ELF-1 (cell line): ENCODE measurements at regions not wholly inside any gene's neighbourhood (a gene's known extent, or its start where the extent isn't known, plus 50 kb on each side); places are given as distances from the start of the nearest gene placed in this dataset.
A peak's percentile ranks its signal among the peaks of the same experiment; 100 is the strongest.

ENCODE experiments used
- DNase-seq: peaks from one replicate; pipeline ENCODE4 v3.0.0-alpha.2; 2016; ENCODE audit warnings: low read depth, low spot score

GRCh38 chr3:39000008-39000450 is 51.7 kb downstream of the SCN11A start:
- peak; percentile 72 for DNase-seq

DNA sequence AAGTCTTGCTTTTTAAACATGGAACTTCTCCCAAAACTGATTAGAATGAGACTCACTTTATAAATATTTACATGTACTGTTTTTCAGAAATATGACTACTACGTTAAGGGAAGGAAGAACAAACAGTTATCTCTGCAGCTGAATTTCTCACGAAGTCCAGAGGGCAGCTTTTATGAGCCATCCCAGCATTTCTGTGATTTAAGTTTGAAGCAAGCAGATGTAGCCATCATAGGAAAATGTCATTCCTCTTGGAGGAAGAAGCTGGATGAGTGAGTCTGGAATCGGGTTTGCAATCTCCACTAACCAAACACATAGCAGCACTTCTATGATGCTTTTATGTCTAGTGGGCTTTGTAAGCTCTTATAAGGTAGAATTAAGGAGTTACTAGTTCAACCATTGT is 53.7 kb downstream of the SCN11A start:
- no peak for DNase-seq

GRCh38 chr3:38996193-38996592 is 55.6 kb downstream of the SCN11A start:
- no peak for DNase-seq

DNA sequence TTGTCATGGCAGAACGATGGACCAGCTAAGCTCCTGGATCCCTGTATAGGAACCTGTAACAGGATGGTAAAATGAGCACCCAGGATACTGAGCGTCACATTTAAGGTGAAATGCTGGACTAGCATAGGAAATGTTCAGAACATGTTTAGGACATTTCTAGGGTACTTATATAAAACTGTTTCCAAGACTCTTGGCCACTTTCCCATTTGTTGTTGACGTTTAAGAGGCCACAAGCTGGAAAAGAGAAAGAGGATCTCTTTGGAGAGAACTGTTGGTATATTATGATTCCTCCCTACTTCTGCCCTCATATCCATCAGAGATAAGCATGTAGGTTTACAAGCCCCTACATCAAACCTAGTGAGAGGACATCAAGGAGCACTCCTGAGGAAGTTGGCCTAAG is 57.5 kb downstream of the SCN11A start:
- no peak for DNase-seq

DNA sequence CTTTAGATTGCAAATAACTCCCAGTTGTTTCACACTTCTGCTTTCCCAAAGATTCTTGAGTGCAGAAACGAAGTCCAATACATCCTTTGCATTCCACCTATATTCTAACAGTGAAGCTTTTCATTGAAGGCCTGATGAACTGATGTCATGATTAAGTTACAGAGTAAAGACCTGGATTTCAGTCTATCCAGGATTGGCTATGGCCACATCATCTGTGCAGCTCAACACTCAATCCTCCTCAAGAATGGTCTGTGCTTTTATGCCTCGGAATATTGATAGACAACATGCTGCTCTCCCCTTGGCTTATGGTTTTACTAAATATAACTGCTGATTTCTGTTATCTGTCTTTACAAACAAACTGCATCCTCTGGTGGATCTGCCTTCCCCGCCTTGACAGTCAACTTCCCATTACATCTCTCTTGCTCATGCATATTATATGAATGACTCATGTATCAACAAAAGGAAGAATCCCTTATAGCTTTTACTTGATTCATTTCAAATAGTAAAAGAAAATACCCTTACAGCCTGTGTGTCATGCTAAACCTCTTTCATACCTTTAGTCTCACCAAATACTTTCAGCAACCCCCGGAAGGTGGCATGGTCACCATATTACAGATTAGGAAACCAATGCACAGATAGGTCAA is 59.5 kb downstream of the SCN11A start:
- no peak for DNase-seq

- no peak for DNase-seq
Measured at GRCh38 chr3:38990621-38991020, 61.1 kb downstream of the SCN11A start.

DNA sequence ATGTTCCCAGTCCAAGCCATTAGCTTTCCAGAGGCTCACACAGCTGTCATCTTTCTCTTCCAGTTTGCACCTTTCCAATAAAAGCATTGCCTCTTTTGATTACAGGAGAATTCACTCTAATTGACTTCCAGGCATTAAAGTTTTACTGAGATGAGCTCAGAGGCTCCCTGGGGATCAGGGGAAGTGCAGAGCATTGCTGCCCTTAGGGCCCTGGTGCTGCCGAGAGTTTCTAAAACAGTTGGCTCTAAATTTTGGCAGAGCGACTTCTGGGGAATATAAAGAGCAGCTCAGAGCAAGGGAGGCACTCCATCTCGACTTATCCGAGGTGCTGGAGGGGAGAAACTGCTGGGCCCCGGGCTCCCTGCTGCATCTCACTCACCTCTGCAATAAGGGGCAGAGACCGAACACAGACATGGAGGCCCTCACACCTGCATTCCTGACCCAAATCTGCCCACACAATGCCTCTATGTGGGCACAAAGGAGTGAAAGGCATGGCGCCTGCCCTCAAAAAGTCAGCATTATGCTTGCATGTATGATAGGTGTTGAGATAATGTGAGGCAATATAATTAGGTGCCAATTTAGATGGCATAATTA is 61.7 kb downstream of the SCN11A start:
- DNase-seq, result peak; percentile 45

DNA sequence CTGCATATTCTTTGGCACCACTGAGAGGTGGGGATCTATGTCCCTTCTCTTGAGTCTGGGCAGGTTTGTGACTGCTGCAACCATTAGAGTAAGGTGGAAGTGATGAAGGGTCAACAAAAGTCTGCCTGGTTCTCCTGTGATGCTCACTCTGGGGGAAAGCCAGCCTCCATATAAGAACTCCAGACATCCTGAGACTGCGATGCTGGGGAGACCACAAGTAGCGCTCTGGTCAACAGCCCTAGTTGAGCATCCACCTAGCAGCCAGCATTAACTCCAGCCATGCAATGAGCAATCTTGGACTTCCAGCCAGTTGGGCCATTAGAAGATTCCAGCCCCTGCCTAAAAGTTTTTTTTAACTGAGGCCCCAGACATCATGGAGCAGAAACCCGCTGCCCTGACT is 62.8 kb downstream of the SCN11A start:
- DNase-seq, result no peak

- DNase-seq, result no peak
Measured at GRCh38 chr3:38987456-38987855, 64.3 kb downstream of the SCN11A start.

DNA sequence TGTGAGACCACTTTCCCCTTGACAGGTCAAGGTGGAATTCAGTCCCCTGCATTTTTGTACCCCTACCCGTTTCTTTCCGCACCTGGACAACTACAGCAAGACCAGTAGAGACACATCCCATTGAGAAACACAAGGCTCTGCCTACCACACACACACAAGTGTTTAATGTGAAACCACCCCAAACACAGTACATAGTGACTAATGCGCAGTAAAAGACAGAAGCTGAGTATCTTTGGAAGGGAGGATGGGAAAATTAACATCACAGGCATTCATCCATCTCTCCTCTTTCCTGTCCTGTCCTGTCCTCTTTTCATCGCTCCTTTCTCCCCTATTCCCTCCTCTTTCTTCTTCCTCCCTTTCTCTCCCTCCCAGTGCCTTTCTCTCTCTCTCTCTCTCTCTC is 64.8 kb downstream of the SCN11A start:
- no peak for DNase-seq

GRCh38 chr3:38985981-38986380 is 65.8 kb downstream of the SCN11A start:
- no peak for DNase-seq

DNA sequence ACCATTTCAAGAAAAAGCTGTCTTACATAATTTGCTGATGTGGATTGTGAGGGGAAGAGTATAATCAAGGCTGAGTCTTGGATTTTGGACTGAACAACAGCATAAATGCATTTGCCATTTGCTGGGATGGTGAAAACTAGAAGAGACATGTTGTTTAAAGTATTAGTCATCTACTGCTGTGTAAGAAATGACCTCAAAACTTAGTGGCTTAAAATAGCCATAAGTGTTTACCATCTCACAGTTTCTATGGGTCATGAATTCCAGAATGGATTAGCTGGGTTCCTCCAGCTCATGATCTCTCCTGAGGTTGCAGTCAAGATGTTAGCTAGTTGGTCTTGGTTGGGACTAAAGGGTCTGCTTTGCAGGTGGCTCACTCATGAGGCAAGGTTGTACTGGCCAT is 66.2 kb downstream of the SCN11A start:
- no peak for DNase-seq

DNA sequence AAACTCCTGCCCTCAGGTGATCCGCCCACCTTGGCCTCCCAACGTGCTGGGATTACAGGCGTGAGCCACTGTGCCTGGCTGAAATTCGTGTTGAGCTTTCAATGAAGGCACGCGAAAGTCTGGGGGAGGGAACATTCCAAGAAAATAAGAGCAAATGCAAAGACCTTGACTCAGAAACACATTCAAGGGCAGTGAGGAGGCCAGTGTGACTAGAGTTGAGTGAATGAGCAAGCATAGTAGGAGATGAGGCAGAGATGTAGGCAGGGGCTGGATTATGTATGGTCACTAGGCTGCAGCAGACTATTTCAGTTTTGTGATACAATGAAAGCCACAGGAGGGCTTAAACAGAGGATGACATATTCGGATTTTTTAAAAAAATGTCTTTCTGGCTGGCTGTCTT is 67.0 kb downstream of the SCN11A start:
- DNase-seq, result no peak

- no peak for DNase-seq
Measured at GRCh38 chr3:38984110-38984509, 67.6 kb downstream of the SCN11A start.

GRCh38 chr3:38980938-38981337 is 70.8 kb downstream of the SCN11A start:
- DNase-seq, result no peak

- peak; percentile 84 for DNase-seq
Measured at GRCh38 chr3:38978729-38979128, 73.0 kb downstream of the SCN11A start.

DNA sequence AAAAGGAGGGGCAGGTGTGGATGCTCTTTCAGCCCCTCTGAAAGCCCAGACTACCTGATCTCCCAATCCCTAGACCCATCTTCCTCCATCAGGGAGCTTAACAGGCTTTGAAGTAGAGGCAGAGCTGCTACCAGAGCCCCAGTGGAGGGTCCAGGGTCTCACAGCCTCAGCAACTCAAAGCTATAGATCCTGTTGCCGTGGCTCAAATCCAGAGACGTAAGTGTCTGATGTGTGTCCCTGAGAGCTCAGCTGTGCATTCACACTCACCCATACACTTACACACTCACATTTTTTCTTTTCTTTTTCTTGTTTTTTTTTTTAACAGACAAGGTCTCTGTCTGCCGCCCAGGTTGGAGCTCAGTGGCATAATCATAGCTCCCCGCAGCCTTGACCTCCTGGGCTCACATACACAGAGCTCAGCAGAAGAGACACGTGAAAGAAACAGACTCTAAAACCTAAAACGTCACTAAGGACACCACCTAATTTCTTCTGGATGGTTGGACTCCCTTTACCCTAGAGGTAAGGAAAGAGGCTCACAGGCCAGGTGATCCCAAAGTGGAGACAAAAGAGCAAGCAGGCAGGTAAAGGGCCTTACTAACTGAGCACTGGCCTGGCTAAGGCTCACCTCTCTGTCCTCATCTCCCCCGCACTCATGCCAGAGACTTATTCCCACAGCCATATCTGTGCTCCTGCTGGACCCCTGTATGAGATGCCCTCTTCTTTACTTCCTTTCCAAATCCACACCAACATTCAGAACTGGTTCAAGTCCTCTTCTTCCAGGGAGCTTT is 80.7 kb downstream of the SCN11A start:
- DNase-seq, result no peak

- DNase-seq, result no peak
Measured at GRCh38 chr3:38969317-38970235, 82.2 kb downstream of the SCN11A start.

GRCh38 chr3:38968891-38969290 is 82.9 kb downstream of the SCN11A start:
- no peak for DNase-seq

GRCh38 chr3:38968403-38968802 is 83.3 kb downstream of the SCN11A start:
- no peak for DNase-seq

GRCh38 chr3:38967693-38967989 is 84.1 kb downstream of the SCN11A start:
- no peak for DNase-seq
